Hindlimb muscle (tissue), 1 donor: ENCODE measurements at regions not wholly inside any gene's neighbourhood (a gene's known extent, or its start where the extent isn't known, plus 50 kb on each side); places are given as distances from the start of the nearest gene placed in this dataset.
"Not testable (repeated sequence)": the region's sequence is repeated elsewhere in the genome, so short reads cannot be mapped to it uniquely, and the experiment has no call there.

Source experiments
- DNase-seq: peaks from one replicate; pipeline ENCODE4 v3.0.0-alpha.2; 2013

DNA sequence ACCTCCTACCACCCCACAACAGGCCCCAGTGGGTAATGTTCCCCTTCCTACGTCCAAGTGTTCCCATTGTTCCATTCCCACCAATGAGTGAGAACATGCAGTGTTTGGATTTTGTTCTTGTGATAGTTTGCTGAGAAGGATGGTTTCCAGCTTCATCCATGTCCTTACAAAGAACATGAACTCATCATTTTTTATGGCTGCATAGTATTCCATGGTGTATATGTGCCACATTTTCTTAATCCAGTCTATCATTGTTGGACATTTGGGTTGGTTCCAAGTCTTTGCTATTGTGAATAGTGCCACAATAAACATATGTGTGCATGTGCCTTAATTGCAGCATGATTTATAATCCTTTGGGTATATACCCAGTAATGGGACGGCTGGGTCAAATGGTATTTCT is 81.6 kb downstream of the P2RY10 start:
- DNase-seq: not testable (repeated sequence)

DNA sequence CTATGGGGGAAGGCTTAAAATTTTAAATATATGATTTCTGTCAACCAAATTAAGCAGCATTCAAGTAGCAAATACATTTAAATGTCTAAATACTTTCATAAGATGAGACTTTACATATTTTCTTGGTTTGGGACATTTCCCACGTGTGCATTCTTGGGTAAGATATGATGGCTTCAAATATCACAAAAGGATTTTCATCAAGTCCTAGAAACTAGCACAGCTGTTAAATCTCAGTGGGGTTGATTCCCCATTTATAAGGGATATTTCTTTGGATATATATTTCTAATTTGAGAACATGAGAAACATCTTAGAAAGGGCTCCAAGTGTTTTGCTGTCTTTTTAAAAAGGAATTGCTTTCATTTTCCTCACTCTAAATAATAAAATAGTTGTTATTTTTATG is 90.2 kb downstream of the P2RY10 start:
- DNase-seq: peak; percentile 32

DNA sequence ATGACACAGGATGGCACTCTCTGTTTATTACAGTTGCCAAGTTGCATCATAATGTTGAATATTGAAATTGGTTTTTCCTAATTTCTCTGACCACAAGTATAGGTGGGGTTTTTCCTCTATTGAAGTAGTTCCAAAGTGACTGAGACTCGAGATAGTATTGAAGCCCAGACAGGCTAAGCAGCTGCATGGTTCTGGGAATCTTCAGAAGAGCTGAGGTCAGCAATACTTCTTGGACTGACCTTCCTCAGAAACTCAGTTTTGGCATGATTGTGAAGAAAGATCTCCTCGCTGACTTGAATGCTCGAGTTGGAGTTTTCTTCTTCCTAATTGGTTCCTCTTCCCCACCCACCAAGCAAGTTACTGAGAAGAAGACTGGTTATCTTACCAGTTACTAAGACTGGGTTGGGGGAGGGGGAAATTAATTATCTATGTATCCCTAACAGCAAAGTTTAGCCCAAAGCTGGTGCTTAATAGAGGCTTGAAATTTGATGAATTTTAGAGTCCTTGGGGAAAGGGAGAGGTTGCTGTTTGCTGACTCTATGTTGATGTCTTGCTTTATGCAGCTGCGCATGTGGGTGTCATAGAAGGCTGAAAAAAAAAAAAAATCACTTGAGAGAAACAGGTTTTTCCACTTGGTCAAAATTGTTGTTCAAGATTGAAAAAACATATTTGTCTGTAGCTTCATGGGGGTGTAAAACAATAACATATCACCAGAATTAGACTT is 91.1 kb downstream of the P2RY10 start:
- DNase-seq: peak; percentile 62

DNA sequence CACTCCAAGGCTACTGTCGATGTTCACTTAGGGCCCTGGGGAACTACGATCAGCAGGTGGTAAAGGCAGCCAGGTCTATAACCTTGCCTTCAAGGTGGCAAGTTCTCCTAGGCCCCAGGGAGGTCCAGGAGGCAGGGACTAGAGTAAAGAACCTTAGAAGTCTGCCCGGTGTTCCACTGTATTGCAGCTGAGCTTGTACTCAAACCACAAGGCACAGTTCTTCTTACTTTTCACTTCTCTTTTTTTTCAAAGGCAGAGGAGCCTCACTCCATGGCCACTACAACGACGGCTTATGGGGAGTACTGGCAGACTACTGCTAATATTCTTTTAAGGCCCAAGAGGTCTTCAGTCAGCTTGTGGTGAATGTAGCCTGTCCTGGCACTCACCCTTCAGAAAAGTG is 78.8 kb upstream of the GPR174 start:
- DNase-seq: no peak

DNA sequence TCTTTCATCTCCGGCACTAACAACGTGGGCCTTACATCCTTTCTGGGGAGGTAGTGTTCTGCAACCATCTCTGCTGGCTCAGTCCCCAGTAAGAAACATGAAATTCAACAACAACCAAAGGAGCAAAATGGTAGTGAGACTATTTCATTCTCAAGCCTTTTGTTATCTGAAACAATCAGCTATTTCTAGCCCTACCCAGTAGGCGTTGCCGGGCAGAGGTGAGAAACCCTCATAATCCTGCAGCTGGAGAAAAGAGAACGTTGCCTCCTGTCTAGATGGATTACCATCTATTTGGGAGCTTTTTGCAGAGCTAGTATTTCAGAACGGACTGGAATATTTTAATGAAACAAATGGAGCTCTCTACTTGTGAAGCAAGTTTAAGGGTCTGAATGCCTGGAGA is 66.4 kb upstream of the GPR174 start:
- no peak for DNase-seq

DNA sequence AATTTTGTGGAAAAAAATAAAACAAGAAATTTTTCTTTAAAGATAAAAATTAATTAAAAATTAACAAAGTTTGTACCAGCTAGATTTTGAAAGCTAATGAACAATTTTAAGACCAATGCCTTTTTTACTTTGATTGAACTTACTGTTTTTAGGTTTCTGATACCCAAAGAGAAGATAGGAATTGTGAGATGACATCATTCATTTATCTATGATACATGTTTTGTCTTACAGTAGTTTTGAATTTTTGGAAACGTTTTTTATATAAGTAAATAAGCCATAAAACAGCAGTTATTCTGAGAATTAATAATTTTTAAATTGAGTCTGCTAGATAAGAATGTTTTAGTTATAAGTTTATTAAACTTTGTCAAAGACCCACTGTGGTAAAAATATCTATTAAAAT is 65.0 kb upstream of the GPR174 start:
- DNase-seq: no peak

DNA sequence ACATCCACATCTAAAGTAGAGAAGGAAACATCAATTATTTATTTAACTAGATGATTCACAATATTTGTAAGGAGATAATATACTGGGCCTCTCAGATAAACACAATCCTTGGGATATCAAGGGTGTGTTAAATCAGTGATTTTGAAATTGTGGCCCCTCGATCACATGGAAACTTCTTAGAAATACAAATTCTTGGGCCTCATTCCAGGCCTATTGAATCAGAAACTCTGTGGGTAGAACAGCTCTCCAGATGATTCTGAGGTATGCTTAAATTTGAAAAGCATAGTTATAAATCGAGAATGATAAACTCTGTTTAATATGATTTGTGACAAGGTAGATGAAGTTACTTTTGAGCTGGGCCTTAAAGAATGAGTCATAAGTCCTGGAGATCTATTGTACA is 64.3 kb upstream of the GPR174 start:
- no peak for DNase-seq

DNA sequence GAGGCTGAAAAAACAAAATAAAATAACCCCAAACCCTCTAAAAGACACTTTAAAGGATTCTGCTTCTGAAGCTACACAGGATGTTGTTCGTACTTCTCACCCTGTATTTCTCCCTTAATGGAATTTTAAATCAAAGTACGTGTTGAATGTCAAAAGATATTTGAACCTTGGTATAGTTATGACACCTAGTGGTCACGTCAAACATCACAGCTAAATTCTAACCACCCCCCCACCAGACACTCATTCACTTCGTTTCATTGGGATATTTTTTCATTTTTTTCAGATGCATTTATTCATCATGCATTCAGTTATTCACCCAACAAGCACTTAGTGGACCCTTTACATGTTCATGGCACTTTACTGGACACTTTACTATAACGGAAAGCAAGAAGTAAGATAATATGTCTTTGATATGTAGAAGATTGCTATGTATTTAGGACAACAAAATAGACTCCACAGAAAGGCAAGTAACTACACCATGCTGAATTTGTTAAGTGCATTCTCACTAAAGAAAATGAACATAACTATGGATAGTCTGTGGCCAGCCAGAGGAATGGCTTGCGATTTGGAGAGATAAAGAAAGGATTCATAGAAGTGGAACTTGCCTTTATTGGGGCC is 62.5 kb upstream of the GPR174 start:
- peak; percentile 57 for DNase-seq

DNA sequence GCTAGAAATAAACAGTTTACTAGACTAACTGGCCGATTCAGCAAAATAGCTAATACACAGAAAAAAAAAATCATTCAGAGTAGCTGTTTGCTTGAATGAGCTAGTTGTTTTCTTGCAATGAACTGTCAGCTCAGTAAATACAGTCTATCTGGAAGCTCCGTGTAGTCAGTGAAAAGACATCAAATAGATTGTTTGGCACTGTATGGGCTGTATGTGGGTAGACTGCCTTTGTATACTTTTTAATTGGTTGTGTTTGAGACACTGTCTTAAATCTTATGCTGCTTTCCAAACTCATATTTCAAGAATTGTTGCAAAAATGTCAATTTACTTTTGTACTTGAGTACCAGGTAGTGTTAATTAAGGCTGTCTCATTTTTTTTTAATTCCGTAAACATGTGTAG is 61.6 kb upstream of the GPR174 start:
- DNase-seq: no peak

DNA sequence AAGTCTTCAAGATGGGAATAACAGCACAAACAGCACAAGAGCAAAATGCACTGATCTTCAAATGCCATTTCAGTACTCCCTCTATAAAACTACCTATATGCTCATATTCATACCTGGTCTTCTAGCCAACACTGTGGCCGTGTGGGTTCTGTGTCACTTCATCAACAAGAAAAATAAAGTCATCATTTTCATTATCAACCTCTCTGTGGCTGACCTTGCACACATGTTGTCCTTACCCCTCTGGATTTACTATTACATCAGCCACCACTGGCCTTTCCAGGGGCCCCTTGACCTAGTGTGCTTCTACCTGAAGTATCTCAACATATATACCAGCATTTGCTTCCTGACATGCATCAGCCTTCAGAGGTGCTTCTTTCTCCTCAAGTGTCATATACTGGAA is 59.6 kb upstream of the GPR174 start:
- DNase-seq: no peak

DNA sequence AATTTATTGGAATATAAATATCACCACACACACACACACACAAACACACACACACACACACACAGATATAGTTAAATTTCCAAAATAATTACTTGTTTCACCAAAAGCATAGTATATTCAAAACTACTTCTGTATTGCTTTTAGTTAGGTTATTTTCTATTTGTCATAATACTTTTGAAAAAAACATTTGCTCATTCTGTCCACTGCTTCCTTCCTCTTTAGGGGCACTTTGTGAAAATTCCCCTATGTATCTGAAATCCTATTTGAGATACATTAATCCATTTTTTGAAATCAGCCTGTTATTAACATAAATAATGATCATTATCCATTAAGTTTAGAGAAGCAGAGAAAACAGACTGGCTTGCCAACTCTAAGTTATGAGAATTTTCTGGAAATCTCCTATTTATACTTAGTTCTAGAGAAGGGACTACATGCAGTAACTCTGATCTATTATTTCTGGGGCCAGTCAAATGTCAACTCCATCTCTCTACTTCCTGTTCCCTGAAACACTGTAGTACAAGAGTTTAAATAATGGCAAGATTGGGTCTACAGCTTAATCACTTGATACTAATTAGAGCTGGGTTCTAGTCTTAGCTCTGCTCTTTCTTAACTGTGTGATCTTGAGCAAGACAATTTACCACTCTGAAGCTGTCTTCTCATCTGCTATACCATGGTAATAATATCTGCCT is 54.4 kb upstream of the GPR174 start:
- no peak for DNase-seq

DNA sequence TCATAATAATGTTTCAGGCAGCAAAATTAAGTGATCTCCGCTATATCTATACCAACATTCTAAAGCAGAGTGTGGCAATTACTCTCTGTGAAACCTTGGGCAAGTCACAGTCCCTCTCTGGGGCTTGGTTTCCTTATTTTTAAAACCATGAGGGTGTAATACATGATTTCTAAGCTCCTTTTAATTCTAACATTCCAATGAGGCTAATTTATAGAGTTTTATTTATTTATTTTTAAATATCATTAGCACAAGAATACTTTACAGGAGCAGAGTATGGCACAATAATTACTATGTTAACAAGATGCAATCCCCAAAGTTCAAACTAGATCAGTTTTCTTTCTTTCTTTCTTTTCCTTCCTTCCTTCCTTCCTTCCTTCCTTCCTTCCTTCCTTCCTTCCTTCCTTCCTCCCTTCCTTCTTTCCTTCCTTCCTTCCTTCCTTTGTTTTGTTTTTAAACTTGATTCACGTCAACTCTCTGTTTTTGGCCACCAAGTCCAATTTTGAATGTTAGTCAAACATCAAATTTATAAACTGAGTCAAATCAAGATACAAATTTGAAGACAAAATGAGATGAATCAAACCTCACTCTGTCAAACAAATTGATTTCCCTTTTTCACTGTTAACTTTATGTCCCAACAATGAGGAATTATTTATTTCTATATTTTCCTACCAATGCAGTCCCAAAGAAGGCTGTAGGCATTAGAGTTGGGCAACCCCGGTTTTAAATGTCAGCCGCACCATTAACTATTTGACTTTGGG is 50.2 kb upstream of the GPR174 start:
- no peak for DNase-seq
